ENCODE measurements at regions not wholly inside any gene's neighbourhood (a gene's known extent, or its start where the extent isn't known, plus 50 kb on each side); places are given as distances from the start of the nearest gene placed in this dataset.
A peak's percentile ranks its signal among the peaks of the same experiment; 100 is the strongest.
"Not testable (repeated sequence)": the region's sequence is repeated elsewhere in the genome, so short reads cannot be mapped to it uniquely, and the experiment has no call there.

GRCh38 chrX:79462458-79462857 lies 95.3 kb upstream of the ITM2A start:
- ChIA-PET CTCF (no interaction called here), POLR2A (no interaction called here)
- no peak for TF ChIP-seq CTCF (IDR thresholded peaks at IDR 0.05)
- H3K4me1 Mint-ChIP-seq (ENCODE audit: low read depth): no peaks in the 10 kb centered on the region
- peaks cover 3% of the 10 kb centered on the region for H3K9me3 Mint-ChIP-seq
- no peak overlapping the region for H3K27ac Mint-ChIP-seq
- DNase-seq (no peak), ATAC-seq (no peak)
- no peaks in the 10 kb centered on the region for H3K27me3 Mint-ChIP-seq
- no peak overlapping the region for H3K4me3 Mint-ChIP-seq
- intact Hi-C loops (cut with micrococcal nuclease): no loop called here
- no peaks in the 10 kb centered on the region for H3K36me3 Mint-ChIP-seq (ENCODE audit: low read depth)

GRCh38 chrX:79456593-79456992 lies 89.5 kb upstream of the ITM2A start:
- H3K36me3 Mint-ChIP-seq (ENCODE audit: low read depth); intact Hi-C loops (cut with micrococcal nuclease); POLR2A ChIA-PET; ATAC-seq; CTCF ChIA-PET; H3K4me1 Mint-ChIP-seq (ENCODE audit: low read depth); H3K4me3 Mint-ChIP-seq; H3K9me3 Mint-ChIP-seq; H3K27me3 Mint-ChIP-seq; H3K27ac Mint-ChIP-seq: not testable (repeated sequence)
- peak; percentile 12 for DNase-seq

- Mint-ChIP-seq H3K9me3 (no peaks in the 10 kb centered on the region), H3K4me3 (no peak overlapping the region), H3K4me1 (ENCODE audit: low read depth) (peaks cover 6% of the 10 kb centered on the region), H3K27me3 (no peaks in the 10 kb centered on the region), H3K27ac (no peak overlapping the region), H3K36me3 (ENCODE audit: low read depth) (peaks cover 3% of the 10 kb centered on the region)
- no peak for TF ChIP-seq CTCF (IDR thresholded peaks at IDR 0.05)
- ChIA-PET POLR2A (no interaction called here), CTCF (interaction anchor here (0.7 kb wide), 1 partner anchor 163 kb away, joined by 3 read pairs; no protein-coding TSS in a partner anchor)
- ATAC-seq: no peak
- no peak for DNase-seq
- intact Hi-C loops (cut with micrococcal nuclease): no loop called here
Observed at GRCh38 chrX:79452881-79453280, 85.7 kb upstream of the ITM2A start.

GRCh38 chrX:79444694-79445210 lies 77.6 kb upstream of the ITM2A start:
- no peaks in the 10 kb centered on the region for H3K27me3 Mint-ChIP-seq
- no peak overlapping the region for H3K4me3 Mint-ChIP-seq
- no peak overlapping the region for H3K27ac Mint-ChIP-seq
- no peak for ATAC-seq
- DNase-seq: no peak
- no peaks in the 10 kb centered on the region for H3K9me3 Mint-ChIP-seq
- H3K4me1 Mint-ChIP-seq (ENCODE audit: low read depth): no peaks in the 10 kb centered on the region
- ChIA-PET CTCF (no interaction called here), POLR2A (no interaction called here)
- intact Hi-C loops (cut with micrococcal nuclease): no loop called here
- H3K36me3 Mint-ChIP-seq (ENCODE audit: low read depth): no peaks in the 10 kb centered on the region
- no peak for TF ChIP-seq CTCF (IDR thresholded peaks at IDR 0.05)

GRCh38 chrX:79443121-79443520 lies 76.0 kb upstream of the ITM2A start:
- H3K4me1 Mint-ChIP-seq (ENCODE audit: low read depth): no peaks in the 10 kb centered on the region
- ChIA-PET POLR2A (no interaction called here), CTCF (no interaction called here)
- H3K36me3 Mint-ChIP-seq (ENCODE audit: low read depth): no peaks in the 10 kb centered on the region
- no peak overlapping the region for H3K27ac Mint-ChIP-seq
- H3K9me3 Mint-ChIP-seq: no peaks in the 10 kb centered on the region
- DNase-seq (no peak), ATAC-seq (no peak)
- intact Hi-C loops (cut with micrococcal nuclease): no loop called here
- no peaks in the 10 kb centered on the region for H3K27me3 Mint-ChIP-seq
- no peak overlapping the region for H3K4me3 Mint-ChIP-seq
- TF ChIP-seq CTCF (IDR thresholded peaks at IDR 0.05): no peak

- intact Hi-C loops (cut with micrococcal nuclease): no loop called here
- no peak for TF ChIP-seq CTCF (IDR thresholded peaks at IDR 0.05)
- no peaks in the 10 kb centered on the region for H3K36me3 Mint-ChIP-seq (ENCODE audit: low read depth)
- H3K27ac Mint-ChIP-seq: no peak overlapping the region
- ATAC-seq (no peak), DNase-seq (no peak)
- ChIA-PET CTCF (no interaction called here), POLR2A (no interaction called here)
- H3K4me1 Mint-ChIP-seq (ENCODE audit: low read depth): no peaks in the 10 kb centered on the region
- H3K27me3 Mint-ChIP-seq: no peaks in the 10 kb centered on the region
- peaks cover 2% of the 10 kb centered on the region for H3K9me3 Mint-ChIP-seq
- no peak overlapping the region for H3K4me3 Mint-ChIP-seq
Observed at GRCh38 chrX:79440336-79440735, 73.2 kb upstream of the ITM2A start.

Data from activated CD8-positive, alpha-beta T cell treated with anti-CD3 and anti-CD28 coated beads for 36 hours (primary cell).